ENCODE measurements at regions not wholly inside any gene's neighbourhood (a gene's known extent, or its start where the extent isn't known, plus 50 kb on each side); places are given as distances from the start of the nearest gene placed in this dataset.

GRCh38 chr11:128407962-128408361 is 179.4 kb downstream of the ETS1 start:
- no peak for DNase-seq

DNA sequence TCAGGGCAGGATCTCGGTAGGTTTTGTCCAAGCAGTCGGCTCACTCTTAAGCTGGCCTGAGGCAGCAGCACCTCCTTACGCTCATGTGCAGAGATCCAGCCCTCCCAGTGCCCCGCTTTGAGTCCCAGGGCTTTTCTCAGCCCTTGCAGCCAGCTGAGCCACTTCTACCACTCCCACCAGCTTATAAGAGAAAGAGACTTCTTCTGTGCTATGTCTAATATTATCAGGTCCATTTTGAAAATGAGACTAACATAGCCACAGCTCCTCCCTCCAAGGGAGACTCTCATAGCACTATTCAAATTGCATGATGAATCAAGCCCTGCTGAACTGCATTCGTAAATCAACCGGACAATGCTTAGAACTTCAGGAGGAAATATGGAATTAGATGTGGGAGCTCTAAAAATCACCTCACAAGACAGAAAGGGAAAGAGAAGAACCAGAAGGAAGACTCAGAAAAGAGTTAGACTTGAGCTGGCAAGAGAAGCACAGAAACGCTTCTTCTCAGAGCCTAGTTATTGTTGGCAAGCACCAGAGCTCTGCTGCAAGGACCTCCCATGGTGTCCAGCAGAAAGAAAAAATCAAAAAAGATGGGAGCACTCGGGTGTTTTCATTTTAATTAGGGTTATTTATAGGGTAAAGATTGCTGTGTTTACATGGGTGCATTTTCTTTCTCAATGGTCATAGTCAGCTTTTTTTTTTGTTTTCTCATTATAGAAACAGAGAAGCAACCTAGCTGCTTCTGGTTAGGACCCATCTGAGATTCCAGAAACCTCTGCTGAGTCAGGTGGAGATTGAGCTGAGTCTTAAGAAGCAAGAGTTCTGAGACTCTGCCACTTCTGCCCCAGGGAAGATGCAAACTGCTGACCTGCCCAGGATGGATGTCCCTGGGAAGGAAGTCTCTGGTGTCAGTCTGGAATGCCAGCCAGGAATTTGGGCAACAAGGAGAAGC is 181.4 kb downstream of the ETS1 start:
- Mint-ChIP-seq H3K4me3 (no peak overlapping the region), H3K27ac (no peak overlapping the region), H3K9me3 (no peaks in the 10 kb centered on the region), H3K36me3 (ENCODE audit: low read depth) (no peaks in the 10 kb centered on the region), H3K27me3 (no peaks in the 10 kb centered on the region), H3K4me1 (ENCODE audit: low read depth) (peaks cover 11% of the 10 kb centered on the region)
- ATAC-seq (no peak), DNase-seq (no peak)
- intact Hi-C loops (cut with micrococcal nuclease): no loop called here
- CTCF ChIA-PET: interaction anchor here (1.1 to 2.3 kb wide), 4 partner anchors 12 to 26 kb away, joined by 3 to 8 read pairs (median 4); no protein-coding TSS in a partner anchor
- POLR2A ChIA-PET: interaction anchor here (0.6 to 1.0 kb wide), 3 partner anchors 12 to 109 kb away, joined by 3 to 4 read pairs (median 3); no protein-coding TSS in a partner anchor
- TF ChIP-seq, protein P1, sequence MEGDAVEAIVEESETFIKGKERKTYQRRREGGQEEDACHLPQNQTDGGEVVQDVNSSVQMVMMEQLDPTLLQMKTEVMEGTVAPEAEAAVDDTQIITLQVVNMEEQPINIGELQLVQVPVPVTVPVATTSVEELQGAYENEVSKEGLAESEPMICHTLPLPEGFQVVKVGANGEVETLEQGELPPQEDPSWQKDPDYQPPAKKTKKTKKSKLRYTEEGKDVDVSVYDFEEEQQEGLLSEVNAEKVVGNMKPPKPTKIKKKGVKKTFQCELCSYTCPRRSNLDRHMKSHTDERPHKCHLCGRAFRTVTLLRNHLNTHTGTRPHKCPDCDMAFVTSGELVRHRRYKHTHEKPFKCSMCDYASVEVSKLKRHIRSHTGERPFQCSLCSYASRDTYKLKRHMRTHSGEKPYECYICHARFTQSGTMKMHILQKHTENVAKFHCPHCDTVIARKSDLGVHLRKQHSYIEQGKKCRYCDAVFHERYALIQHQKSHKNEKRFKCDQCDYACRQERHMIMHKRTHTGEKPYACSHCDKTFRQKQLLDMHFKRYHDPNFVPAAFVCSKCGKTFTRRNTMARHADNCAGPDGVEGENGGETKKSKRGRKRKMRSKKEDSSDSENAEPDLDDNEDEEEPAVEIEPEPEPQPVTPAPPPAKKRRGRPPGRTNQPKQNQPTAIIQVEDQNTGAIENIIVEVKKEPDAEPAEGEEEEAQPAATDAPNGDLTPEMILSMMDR (IDR thresholded peaks at IDR 0.05): no peak

More at GRCh38 chr11:128407962-128408361, 179.4 kb downstream of the ETS1 start:
- Mint-ChIP-seq H3K36me3 (ENCODE audit: low read depth) (peaks cover 5% of the 10 kb centered on the region), H3K4me3 (no peak overlapping the region), H3K4me1 (ENCODE audit: low read depth) (peaks cover 25% of the 10 kb centered on the region), H3K27me3 (no peaks in the 10 kb centered on the region), H3K9me3 (no peaks in the 10 kb centered on the region), H3K27ac (no peak overlapping the region)
- TF ChIP-seq, protein P1 (IDR thresholded peaks at IDR 0.05): no peak
- ChIA-PET CTCF (interaction anchor here (1.7 to 2.2 kb wide), 3 partner anchors 10 to 118 kb away, joined by 6 to 9 read pairs (median 7); no protein-coding TSS in a partner anchor), POLR2A (no interaction called here)
- ATAC-seq: no peak
- intact Hi-C loops (cut with micrococcal nuclease): no loop called here

DNA sequence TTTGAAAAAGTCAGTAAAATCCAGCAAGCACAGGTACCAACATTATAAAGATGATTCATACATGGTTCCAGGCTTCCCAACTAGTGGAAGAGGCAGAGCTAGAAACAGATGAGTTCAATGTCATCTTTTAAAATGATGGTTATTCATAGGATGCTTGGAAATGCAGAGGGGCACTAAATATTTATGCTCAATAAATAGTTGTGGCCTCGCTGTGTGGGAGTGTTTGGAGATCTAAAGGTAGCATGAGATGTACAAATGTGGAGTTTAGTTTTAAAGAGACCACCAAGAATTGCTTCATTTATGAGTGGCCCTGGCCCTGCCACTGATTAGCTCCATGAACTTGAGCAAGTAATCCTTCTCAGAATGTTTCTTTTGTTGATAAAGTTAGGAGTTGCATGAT is 182.2 kb downstream of the ETS1 start:
- Mint-ChIP-seq H3K27me3 (no peaks in the 10 kb centered on the region), H3K36me3 (ENCODE audit: low read depth) (no peaks in the 10 kb centered on the region), H3K9me3 (no peaks in the 10 kb centered on the region), H3K4me3 (no peak overlapping the region), H3K27ac (no peak overlapping the region), H3K4me1 (ENCODE audit: low read depth) (peaks cover 9% of the 10 kb centered on the region)
- no peak for DNase-seq
- no peak for ATAC-seq
- ChIA-PET CTCF (interaction anchor here (1.1 to 2.3 kb wide), 3 partner anchors 13 to 25 kb away, joined by 3 to 8 read pairs (median 3); no protein-coding TSS in a partner anchor), POLR2A (interaction anchor here (0.6 to 1.0 kb wide), 3 partner anchors 13 to 108 kb away, joined by 3 to 4 read pairs (median 3); no protein-coding TSS in a partner anchor)
- TF ChIP-seq, protein P1 (IDR thresholded peaks at IDR 0.05): no peak
- intact Hi-C loops (cut with micrococcal nuclease): no loop called here

DNA sequence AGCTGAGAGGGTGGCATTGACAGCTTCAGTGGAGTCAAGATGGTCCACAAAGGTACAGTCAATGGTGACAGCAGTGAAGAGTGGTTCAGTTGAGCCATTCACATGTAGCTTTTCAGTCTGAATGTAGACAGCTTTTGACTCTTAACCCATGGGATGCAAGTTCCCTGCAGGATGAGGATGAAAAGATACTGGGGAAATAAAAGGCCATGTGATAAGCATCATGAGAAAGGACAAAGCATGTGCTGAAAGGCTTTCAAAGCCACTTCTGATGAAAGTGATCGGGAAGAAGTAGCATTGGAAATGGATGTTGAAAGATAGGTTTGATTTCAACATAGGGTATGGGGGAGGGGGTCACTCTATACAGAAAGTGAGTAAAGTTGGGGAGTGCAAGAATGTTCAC is 182.9 kb downstream of the ETS1 start:
- intact Hi-C loops (cut with micrococcal nuclease): no loop called here
- TF ChIP-seq, protein P1 (IDR thresholded peaks at IDR 0.05): no peak
- ATAC-seq (no peak), DNase-seq (no peak)
- ChIA-PET POLR2A (interaction anchor here (0.7 kb wide), 1 partner anchor 18 kb away, joined by 3 read pairs; no protein-coding TSS in a partner anchor), CTCF (interaction anchor here (0.7 kb wide), 1 partner anchor 12 kb away, joined by 3 read pairs; no protein-coding TSS in a partner anchor)
- H3K4me3 Mint-ChIP-seq: no peak overlapping the region
- peaks cover 8% of the 10 kb centered on the region for H3K4me1 Mint-ChIP-seq (ENCODE audit: low read depth)
- no peaks in the 10 kb centered on the region for H3K36me3 Mint-ChIP-seq (ENCODE audit: low read depth)
- H3K27me3 Mint-ChIP-seq: no peaks in the 10 kb centered on the region
- no peak overlapping the region for H3K27ac Mint-ChIP-seq
- H3K9me3 Mint-ChIP-seq: no peaks in the 10 kb centered on the region
